GM23338 (cell line): ENCODE measurements at regions not wholly inside any gene's neighbourhood (a gene's known extent, or its start where the extent isn't known, plus 50 kb on each side); places are given as distances from the start of the nearest gene placed in this dataset.

Source experiments
- ATAC-seq: fragments of 200-7000 bp; cut with Tn5 transposase; 3 replicates; pipeline ENCODE4 v1.9.1; 2020
- DNase-seq: peaks from one replicate; pipeline ENCODE4 v3.0.0-alpha.2; 2015; ENCODE audit warnings: low spot score
- H2AFZ ChIP-seq: fragments of 200-600 bp; sonication (generic); 2 replicates; pipeline ENCODE4 v1.8.0; 2016; ENCODE audit warnings: antibody characterized with exemption, mild to moderate bottlenecking, moderate library complexity
- H3F3A ChIP-seq: fragments of 200-600 bp; sonication (generic); replicated peaks from 2 replicates; pipeline ENCODE4 v1.8.0; 2017; ENCODE audit warnings: antibody characterized with exemption, mixed run types, low read depth
- H3K27ac ChIP-seq: fragments of 200-600 bp; sonication (generic); 2 replicates; pipeline ENCODE4 v1.6.1; 2016; ENCODE audit warnings: low read depth
- H3K27me3 ChIP-seq: fragments of 200-600 bp; sonication (generic); 2 replicates; pipeline ENCODE4 v1.8.0; 2016; ENCODE audit warnings: mild to moderate bottlenecking, mixed run types, moderate library complexity; ENCODE audit not compliant: insufficient read depth
- H3K36me3 ChIP-seq: fragments of 200-600 bp; sonication (generic); 2 replicates; pipeline ENCODE4 v1.8.0; 2016; ENCODE audit warnings: mild to moderate bottlenecking; ENCODE audit not compliant: insufficient read depth
- H3K4me1 ChIP-seq: fragments of 200-600 bp; sonication (generic); 2 replicates; pipeline ENCODE4 v1.8.0; 2016; ENCODE audit warnings: mild to moderate bottlenecking, moderate library complexity; ENCODE audit not compliant: insufficient read depth
- H3K4me2 ChIP-seq: fragments of 200-600 bp; sonication (generic); 2 replicates; pipeline ENCODE4 v1.7.1; 2017; ENCODE audit warnings: mixed run types
- H3K4me3 ChIP-seq: fragments of 200-600 bp; sonication (generic); 2 replicates; pipeline ENCODE4 v1.6.1; 2016; ENCODE audit warnings: mixed run types
- H3K79me2 ChIP-seq: fragments of 200-600 bp; sonication (generic); replicated peaks from 2 replicates; pipeline ENCODE4 v1.8.0; 2017; ENCODE audit warnings: mild to moderate bottlenecking; ENCODE audit not compliant: insufficient read depth
- H3K9me2 ChIP-seq: fragments of 200-600 bp; sonication (generic); 2 replicates; pipeline ENCODE4 v1.8.0; 2017; ENCODE audit not compliant: insufficient read depth
- H4K20me1 ChIP-seq: fragments of 200-600 bp; sonication (generic); replicated peaks from 2 replicates; pipeline ENCODE4 v1.8.0; 2017; ENCODE audit warnings: mild to moderate bottlenecking; ENCODE audit not compliant: insufficient read depth
- H3K27ac Mint-ChIP-seq: 2 replicates; pipeline ENCODE4 v1.8.0; 2020; ENCODE audit warnings: inconsistent platforms, mild to moderate bottlenecking, moderate library complexity, mixed read lengths
- H3K27me3 Mint-ChIP-seq: 3 replicates; pipeline ENCODE4 v1.8.0; 2022; ENCODE audit warnings: low read depth, mild to moderate bottlenecking, moderate library complexity, mixed read lengths, inconsistent platforms; ENCODE audit not compliant: insufficient read depth, poor library complexity
- H3K36me3 Mint-ChIP-seq: 3 replicates; pipeline ENCODE4 v1.8.0; 2021; ENCODE audit warnings: low read depth, mild to moderate bottlenecking, inconsistent platforms, moderate library complexity, mixed read lengths
- H3K4me1 Mint-ChIP-seq: 3 replicates; pipeline ENCODE4 v1.8.0; 2020; ENCODE audit warnings: mild to moderate bottlenecking, inconsistent platforms, mixed read lengths
- H3K4me3 Mint-ChIP-seq: 3 replicates; pipeline ENCODE4 v1.8.0; 2021; ENCODE audit warnings: moderate library complexity, mild to moderate bottlenecking, inconsistent platforms, mixed read lengths
- H3K9me3 Mint-ChIP-seq: 3 replicates; pipeline ENCODE4 v1.8.0; 2020; ENCODE audit warnings: moderate library complexity, mild to moderate bottlenecking, inconsistent platforms, mixed read lengths
- CREB1 ChIP-seq: fragments of 250-450 bp; sonication (Bioruptor Pico); IDR thresholded peaks from 2 replicates; pipeline ENCODE4 v1.5.0; 2020; ENCODE audit warnings: low read depth, mild to moderate bottlenecking, moderate library complexity
- ETS1 ChIP-seq: IDR thresholded peaks from 2 replicates; pipeline ENCODE4 v1.6.1; 2016; ENCODE audit warnings: antibody characterized with exemption
- EZH2 ChIP-seq: fragments of 200-600 bp; sonication (generic); IDR thresholded peaks from one replicate; pipeline ENCODE4 v1.8.0; 2017; ENCODE audit warnings: antibody characterized with exemption, mild to moderate bottlenecking, low read depth; ENCODE audit not compliant: unreplicated experiment
- EZH2phosphoT487 ChIP-seq: fragments of 200-600 bp; sonication (generic); IDR thresholded peaks from one replicate; pipeline ENCODE4 v1.8.1; 2018; ENCODE audit warnings: antibody characterized with exemption; ENCODE audit not compliant: unreplicated experiment
- JUNB ChIP-seq: IDR thresholded peaks from one replicate; pipeline ENCODE4 v1.6.1; 2016; ENCODE audit warnings: antibody characterized with exemption; ENCODE audit not compliant: unreplicated experiment
- NANOG ChIP-seq: IDR thresholded peaks from 2 replicates; pipeline ENCODE4 v1.6.1; 2016; ENCODE audit warnings: antibody characterized with exemption, borderline replicate concordance
- POLR2AphosphoS5 ChIP-seq: IDR thresholded peaks from 2 replicates; pipeline ENCODE4 v1.6.1; 2016; ENCODE audit warnings: antibody characterized with exemption, low read depth
- REST ChIP-seq: IDR thresholded peaks from one replicate; pipeline ENCODE4 v1.6.1; 2018; ENCODE audit warnings: antibody characterized with exemption; ENCODE audit not compliant: unreplicated experiment
- ZNF114 ChIP-seq: fragments of 250-450 bp; sonication (Bioruptor Pico); IDR thresholded peaks from 2 replicates; pipeline ENCODE4 v1.5.0; 2020; ENCODE audit warnings: mild to moderate bottlenecking, moderate library complexity
- ZNF331 ChIP-seq: fragments of 250-450 bp; sonication (Bioruptor Pico); IDR thresholded peaks from 2 replicates; pipeline ENCODE4 v1.5.0; 2020; ENCODE audit warnings: low read depth, mild to moderate bottlenecking, moderate library complexity
- ZNF462 ChIP-seq: fragments of 250-450 bp; sonication (Bioruptor Pico); IDR thresholded peaks from 2 replicates; pipeline ENCODE4 v1.5.0; 2020; ENCODE audit warnings: mild to moderate bottlenecking, moderate library complexity

- Mint-ChIP-seq H3K36me3 (0 out of 3 replicates have a peak, but pooled peaks cover 4% of the 10 kb centered on the region), H3K9me3 (peaks cover 3% of the 10 kb centered on the region; the same call in 1 of the 3 replicates), H3K4me3 (no peak overlapping the region), H3K27ac (no peak overlapping the region), H3K4me1 (peaks cover 18% of the 10 kb centered on the region), H3K27me3 (no peaks in the 10 kb centered on the region)
- Histone ChIP-seq H3K79me2 (no peaks in the 10 kb centered on the region), H4K20me1 (no peaks in the 10 kb centered on the region), H3K4me3 (no peak overlapping the region), H3K36me3 (no peaks in the 10 kb centered on the region), H3K4me1 (peaks cover 16% of the 10 kb centered on the region), H2AFZ (no peak overlapping the region), H3K9me2 (peaks cover 9% of the 10 kb centered on the region; the same call in 1 of the 2 replicates), H3K27me3 (no peaks in the 10 kb centered on the region), H3F3A (no peaks in the 10 kb centered on the region), H3K4me2 (peak overlapping the region; percentile 25; the same call in 1 of the 2 replicates), H3K27ac (no peak overlapping the region)
- 0 out of 2 replicates have a peak, but pooled peaks have one; percentile 11 for TF ChIP-seq NANOG
- no peak for TF ChIP-seq ETS1
- ATAC-seq, result peak; percentile 25; the same call in 1 of the 3 replicates
- peak; percentile 28 for DNase-seq
Observed at GRCh38 chr11:80327956-80328614, 887.3 kb upstream of the TENM4 start.

GRCh38 chr11:80321786-80322185, 881.0 kb upstream of the TENM4 start:
- H3K4me3 Mint-ChIP-seq, result no peak overlapping the region
- H3K27me3 ChIP-seq, result peaks cover 6% of the 10 kb centered on the region; the same call in 1 of the 2 replicates
- peaks cover 11% of the 10 kb centered on the region for H3K4me1 ChIP-seq
- no peak for ATAC-seq
- H3K36me3 ChIP-seq, result no peaks in the 10 kb centered on the region; the same call in 1 of the 2 replicates
- peaks cover 16% of the 10 kb centered on the region for H3K9me3 Mint-ChIP-seq
- H4K20me1 ChIP-seq, result no peaks in the 10 kb centered on the region
- H3K4me3 ChIP-seq, result no peak overlapping the region
- H3K36me3 Mint-ChIP-seq, result peaks cover 21% of the 10 kb centered on the region
- peaks cover 19% of the 10 kb centered on the region for H3K4me1 Mint-ChIP-seq
- H3K27ac ChIP-seq, result no peak overlapping the region
- H3K4me2 ChIP-seq, result no peak overlapping the region
- peaks cover 3% of the 10 kb centered on the region for H3K27me3 Mint-ChIP-seq
- no peak overlapping the region for H3K27ac Mint-ChIP-seq
- no peak for DNase-seq
- H3K79me2 ChIP-seq, result no peaks in the 10 kb centered on the region
- no peak overlapping the region for H2AFZ ChIP-seq
- H3F3A ChIP-seq, result no peaks in the 10 kb centered on the region
- 0 out of 2 replicates have a peak, but pooled peaks cover 7% of the 10 kb centered on the region for H3K9me2 ChIP-seq
- TF ChIP-seq CREB1 (CRISPR knock-in tag) (no peak), POLR2AphosphoS5 (no peak), ZNF114 (CRISPR knock-in tag) (no peak), JUNB (no peak), ZNF462 (CRISPR knock-in tag) (no peak), EZH2 (no peak), REST (no peak), ZNF331 (no peak), EZH2phosphoT487 (no peak)
